ENCODE measurements at regions not wholly inside any gene's neighbourhood (a gene's known extent, or its start where the extent isn't known, plus 50 kb on each side); places are given as distances from the start of the nearest gene placed in this dataset.
"Not testable (repeated sequence)": the region's sequence is repeated elsewhere in the genome, so short reads cannot be mapped to it uniquely, and the experiment has no call there.

- no peak for DNase-seq
Measured at GRCh38 chr12:67716817-67717216, 68.3 kb downstream of the DYRK2 start.

- not testable (repeated sequence) for DNase-seq
Measured at GRCh38 chr12:67719303-67719702, 70.8 kb downstream of the DYRK2 start.

GRCh38 chr12:67720351-67720856 is 71.9 kb downstream of the DYRK2 start:
- no peak for DNase-seq

GRCh38 chr12:67721248-67721647 is 72.7 kb downstream of the DYRK2 start:
- no peak for DNase-seq

- no peak for DNase-seq
Measured at GRCh38 chr12:67722296-67722695, 73.8 kb downstream of the DYRK2 start.

- DNase-seq, result no peak
Measured at GRCh38 chr12:67726868-67727267, 78.3 kb downstream of the DYRK2 start.

GRCh38 chr12:67727702-67728666 is 79.4 kb downstream of the DYRK2 start:
- DNase-seq, result no peak

- DNase-seq, result no peak
Measured at GRCh38 chr12:67732857-67733256, 84.3 kb downstream of the DYRK2 start.

GRCh38 chr12:67735868-67736267 is 87.3 kb downstream of the DYRK2 start:
- no peak for DNase-seq

GRCh38 chr12:67740711-67741110 is 92.2 kb downstream of the DYRK2 start:
- DNase-seq, result no peak

GRCh38 chr12:67741270-67741669 is 92.7 kb downstream of the DYRK2 start:
- no peak for DNase-seq

GRCh38 chr12:67742461-67742860 is 93.9 kb downstream of the DYRK2 start:
- no peak for DNase-seq

- DNase-seq, result no peak
Measured at GRCh38 chr12:67747869-67748742, 99.6 kb downstream of the DYRK2 start.

- no peak for DNase-seq
Measured at GRCh38 chr12:67748743-67749040, 100.1 kb downstream of the DYRK2 start.

- no peak for DNase-seq
Measured at GRCh38 chr12:67750513-67751183, 102.1 kb downstream of the DYRK2 start.

- DNase-seq, result no peak
Measured at GRCh38 chr12:67751381-67751928, 102.9 kb downstream of the DYRK2 start.

- no peak for DNase-seq
Measured at GRCh38 chr12:67752226-67752732, 103.7 kb downstream of the DYRK2 start.

- DNase-seq, result no peak
Measured at GRCh38 chr12:67754933-67755697, 106.6 kb downstream of the DYRK2 start.

GRCh38 chr12:67757651-67758050 is 109.1 kb downstream of the DYRK2 start:
- DNase-seq, result no peak

- no peak for DNase-seq
Measured at GRCh38 chr12:67758119-67758518, 109.6 kb downstream of the DYRK2 start.

- DNase-seq, result no peak
Measured at GRCh38 chr12:67758521-67758920, 110.0 kb downstream of the DYRK2 start.

- DNase-seq, result no peak
Measured at GRCh38 chr12:67759829-67760228, 111.3 kb downstream of the DYRK2 start.

All from activated CD8-positive, alpha-beta memory T cell treated with anti-CD3 and anti-CD28 coated beads for 24 hours (primary cell).